DND-41 (cell line): ENCODE measurements at regions not wholly inside any gene's neighbourhood (a gene's known extent, or its start where the extent isn't known, plus 50 kb on each side); places are given as distances from the start of the nearest gene placed in this dataset.

Experiments
- EZH2 ChIP-seq: IDR thresholded peaks from 3 replicates; pipeline ENCODE4 v1.6.1; 2012; ENCODE audit warnings: borderline replicate concordance, low read depth, mild to moderate bottlenecking, moderate library complexity, low read length, inconsistent platforms; ENCODE audit not compliant: severe bottlenecking
- TF ChIP-seq, protein P1 (sequence below): IDR thresholded peaks from 2 replicates; pipeline ENCODE4 v1.5.1; 2012; ENCODE audit warnings: borderline replicate concordance, low read length, moderate library complexity, mild to moderate bottlenecking; ENCODE audit not compliant: poor library complexity, severe bottlenecking; ENCODE audit errors: extremely low read depth

DNA sequence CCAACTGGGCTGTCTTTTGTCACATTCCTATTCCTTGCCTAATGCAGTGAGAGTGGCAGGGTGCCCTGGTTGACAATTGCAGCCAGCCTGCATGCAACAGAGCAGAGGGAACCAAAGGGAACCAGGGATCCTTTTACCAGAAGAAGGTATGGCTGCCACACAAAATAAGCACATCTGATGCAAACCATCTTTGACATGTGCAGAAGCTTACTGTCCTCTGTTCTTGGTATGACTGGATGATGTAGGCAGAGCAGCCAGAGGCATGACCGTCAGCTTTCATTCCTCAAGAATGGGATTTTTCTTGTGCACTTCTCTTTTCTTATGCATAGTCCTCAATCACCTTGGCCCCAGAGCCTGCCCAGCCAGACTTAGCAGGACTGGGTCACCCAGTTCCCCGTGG lies 116.1 kb downstream of the UQCRFS1 start:
- TF ChIP-seq, protein P1, sequence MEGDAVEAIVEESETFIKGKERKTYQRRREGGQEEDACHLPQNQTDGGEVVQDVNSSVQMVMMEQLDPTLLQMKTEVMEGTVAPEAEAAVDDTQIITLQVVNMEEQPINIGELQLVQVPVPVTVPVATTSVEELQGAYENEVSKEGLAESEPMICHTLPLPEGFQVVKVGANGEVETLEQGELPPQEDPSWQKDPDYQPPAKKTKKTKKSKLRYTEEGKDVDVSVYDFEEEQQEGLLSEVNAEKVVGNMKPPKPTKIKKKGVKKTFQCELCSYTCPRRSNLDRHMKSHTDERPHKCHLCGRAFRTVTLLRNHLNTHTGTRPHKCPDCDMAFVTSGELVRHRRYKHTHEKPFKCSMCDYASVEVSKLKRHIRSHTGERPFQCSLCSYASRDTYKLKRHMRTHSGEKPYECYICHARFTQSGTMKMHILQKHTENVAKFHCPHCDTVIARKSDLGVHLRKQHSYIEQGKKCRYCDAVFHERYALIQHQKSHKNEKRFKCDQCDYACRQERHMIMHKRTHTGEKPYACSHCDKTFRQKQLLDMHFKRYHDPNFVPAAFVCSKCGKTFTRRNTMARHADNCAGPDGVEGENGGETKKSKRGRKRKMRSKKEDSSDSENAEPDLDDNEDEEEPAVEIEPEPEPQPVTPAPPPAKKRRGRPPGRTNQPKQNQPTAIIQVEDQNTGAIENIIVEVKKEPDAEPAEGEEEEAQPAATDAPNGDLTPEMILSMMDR: no peak
- TF ChIP-seq EZH2: no peak
